ENCODE measurements at regions not wholly inside any gene's neighbourhood (a gene's known extent, or its start where the extent isn't known, plus 50 kb on each side); places are given as distances from the start of the nearest gene placed in this dataset.

GRCh38 chr14:58919217-58919616 lies 269.2 kb upstream of the DAAM1 start:
- TF ChIP-seq POLR2A (IDR thresholded peaks at IDR 0.05) (no peak), POLR2AphosphoS5 (IDR thresholded peaks at IDR 0.05; ENCODE audit: insufficient read depth in 1 of 2, low read depth in 1 of 2) (no peak)

Data from vagina (tissue), 2 donors.